ENCODE measurements at regions not wholly inside any gene's neighbourhood (a gene's known extent, or its start where the extent isn't known, plus 50 kb on each side); places are given as distances from the start of the nearest gene placed in this dataset.

GRCh38 chr1:87410776-87411480 lies 82.2 kb downstream of the LMO4 start:
- TF ChIP-seq, protein P1, sequence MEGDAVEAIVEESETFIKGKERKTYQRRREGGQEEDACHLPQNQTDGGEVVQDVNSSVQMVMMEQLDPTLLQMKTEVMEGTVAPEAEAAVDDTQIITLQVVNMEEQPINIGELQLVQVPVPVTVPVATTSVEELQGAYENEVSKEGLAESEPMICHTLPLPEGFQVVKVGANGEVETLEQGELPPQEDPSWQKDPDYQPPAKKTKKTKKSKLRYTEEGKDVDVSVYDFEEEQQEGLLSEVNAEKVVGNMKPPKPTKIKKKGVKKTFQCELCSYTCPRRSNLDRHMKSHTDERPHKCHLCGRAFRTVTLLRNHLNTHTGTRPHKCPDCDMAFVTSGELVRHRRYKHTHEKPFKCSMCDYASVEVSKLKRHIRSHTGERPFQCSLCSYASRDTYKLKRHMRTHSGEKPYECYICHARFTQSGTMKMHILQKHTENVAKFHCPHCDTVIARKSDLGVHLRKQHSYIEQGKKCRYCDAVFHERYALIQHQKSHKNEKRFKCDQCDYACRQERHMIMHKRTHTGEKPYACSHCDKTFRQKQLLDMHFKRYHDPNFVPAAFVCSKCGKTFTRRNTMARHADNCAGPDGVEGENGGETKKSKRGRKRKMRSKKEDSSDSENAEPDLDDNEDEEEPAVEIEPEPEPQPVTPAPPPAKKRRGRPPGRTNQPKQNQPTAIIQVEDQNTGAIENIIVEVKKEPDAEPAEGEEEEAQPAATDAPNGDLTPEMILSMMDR (IDR thresholded peaks at IDR 0.05; ENCODE audit: low read length): no peak
- no peak for TF ChIP-seq EZH2 (IDR thresholded peaks at IDR 0.05; ENCODE audit: borderline replicate concordance, low read length)

Data from OCI-LY1 (cell line).